ENCODE measurements at regions not wholly inside any gene's neighbourhood (a gene's known extent, or its start where the extent isn't known, plus 50 kb on each side); places are given as distances from the start of the nearest gene placed in this dataset.

- no peak overlapping the region for H3K27ac ChIP-seq
Measured at GRCh38 chrX:69068301-69069085, 96.8 kb downstream of the PJA1 start.

GRCh38 chrX:69067841-69068240 lies 97.4 kb downstream of the PJA1 start:
- no peak overlapping the region for H3K27ac ChIP-seq
- no peak for TF ChIP-seq ZFX (IDR thresholded peaks at IDR 0.05; ENCODE audit: borderline replicate concordance)
- no peak for TF ChIP-seq CTCF (IDR thresholded peaks at IDR 0.05)

More at GRCh38 chrX:69068301-69069085, 96.8 kb downstream of the PJA1 start:
- TF ChIP-seq CTCF (IDR thresholded peaks at IDR 0.05) (no peak), ZFX (IDR thresholded peaks at IDR 0.05; ENCODE audit: borderline replicate concordance) (no peak)

- no peak overlapping the region for H3K27ac ChIP-seq
- TF ChIP-seq ZFX (IDR thresholded peaks at IDR 0.05; ENCODE audit: borderline replicate concordance), result no peak
- TF ChIP-seq CTCF (IDR thresholded peaks at IDR 0.05), result no peak
Measured at GRCh38 chrX:69066966-69067525, 98.2 kb downstream of the PJA1 start.

- TF ChIP-seq ZFX (IDR thresholded peaks at IDR 0.05; ENCODE audit: borderline replicate concordance) (no peak), CTCF (IDR thresholded peaks at IDR 0.05) (no peak)
- H3K27ac ChIP-seq, result no peak overlapping the region
Measured at GRCh38 chrX:69066021-69066757, 99.1 kb downstream of the PJA1 start.

- TF ChIP-seq ZFX (IDR thresholded peaks at IDR 0.05; ENCODE audit: borderline replicate concordance) (no peak), CTCF (IDR thresholded peaks at IDR 0.05) (no peak)
- no peak overlapping the region for H3K27ac ChIP-seq
Measured at GRCh38 chrX:69065451-69065850, 99.8 kb downstream of the PJA1 start.

- H3K27ac ChIP-seq, result no peak overlapping the region
- TF ChIP-seq ZFX (IDR thresholded peaks at IDR 0.05; ENCODE audit: borderline replicate concordance) (no peak), CTCF (IDR thresholded peaks at IDR 0.05) (no peak)
Measured at GRCh38 chrX:69063486-69063885, 101.8 kb downstream of the PJA1 start.

GRCh38 chrX:69062493-69062892 lies 102.8 kb downstream of the PJA1 start:
- TF ChIP-seq ZFX (IDR thresholded peaks at IDR 0.05; ENCODE audit: borderline replicate concordance), result no peak
- TF ChIP-seq CTCF (IDR thresholded peaks at IDR 0.05), result no peak
- no peak overlapping the region for H3K27ac ChIP-seq
